GM18861 (cell line): ENCODE measurements at regions not wholly inside any gene's neighbourhood (a gene's known extent, or its start where the extent isn't known, plus 50 kb on each side); places are given as distances from the start of the nearest gene placed in this dataset.
"Not testable (repeated sequence)": the region's sequence is repeated elsewhere in the genome, so short reads cannot be mapped to it uniquely, and the experiment has no call there.

ENCODE experiments used
- ATAC-seq: cut with Tn5 transposase; IDR thresholded peaks from one replicate; pipeline ENCODE4 v1.9.1; 2021; ENCODE audit not compliant: unreplicated experiment

- ATAC-seq = not testable (repeated sequence)
Observed at GRCh38 chr2:8254214-8254613, 427.6 kb upstream of the ID2 start.

- ATAC-seq = no peak
Observed at GRCh38 chr2:8254791-8255447, 426.9 kb upstream of the ID2 start.

- ATAC-seq = no peak
Observed at GRCh38 chr2:8255448-8255800, 426.4 kb upstream of the ID2 start.

GRCh38 chr2:8256905-8257304 is 425.0 kb upstream of the ID2 start:
- no peak for ATAC-seq

- ATAC-seq = no peak
Observed at GRCh38 chr2:8257502-8257901, 424.4 kb upstream of the ID2 start.

DNA sequence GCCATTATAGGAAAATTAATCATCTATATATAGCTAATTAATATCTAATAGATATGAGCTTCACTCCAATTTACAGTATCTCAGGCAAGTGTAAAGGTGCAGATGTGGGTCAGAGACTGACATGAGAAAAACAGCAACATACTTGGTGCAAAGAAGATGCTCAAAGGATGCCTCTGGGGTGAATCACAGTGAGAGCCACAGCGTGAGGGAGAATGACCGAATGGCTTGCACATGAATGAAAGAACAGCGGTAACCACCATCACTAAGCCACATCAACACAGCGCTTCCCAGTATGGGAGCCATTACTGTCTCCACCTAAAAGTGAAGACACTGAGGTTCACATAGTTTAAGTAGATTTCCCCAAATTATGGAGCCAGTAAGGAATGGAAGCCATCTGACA is 423.4 kb upstream of the ID2 start:
- ATAC-seq = no peak

- no peak for ATAC-seq
Observed at GRCh38 chr2:8259106-8259840, 422.6 kb upstream of the ID2 start.

- no peak for ATAC-seq
Observed at GRCh38 chr2:8259841-8260178, 422.0 kb upstream of the ID2 start.

DNA sequence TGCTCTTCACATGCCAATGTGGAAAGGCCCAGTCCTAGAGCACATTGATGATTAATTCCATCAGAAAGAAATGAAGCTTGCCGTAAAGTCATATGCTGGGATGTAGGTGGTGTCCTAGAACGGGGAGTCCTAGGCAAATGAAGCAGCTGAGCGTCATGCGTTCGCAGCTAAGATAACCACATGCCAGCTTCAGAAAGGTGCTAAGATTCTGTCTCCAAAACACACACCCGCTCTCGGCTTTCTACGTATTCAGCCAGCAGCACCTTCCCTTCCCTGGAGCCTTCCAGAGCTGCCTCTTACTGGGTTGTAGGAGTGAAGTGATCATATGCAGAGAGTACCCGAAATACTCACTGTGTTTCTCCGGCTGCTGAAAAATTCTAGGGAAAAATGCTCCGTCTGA is 421.6 kb upstream of the ID2 start:
- ATAC-seq = no peak

DNA sequence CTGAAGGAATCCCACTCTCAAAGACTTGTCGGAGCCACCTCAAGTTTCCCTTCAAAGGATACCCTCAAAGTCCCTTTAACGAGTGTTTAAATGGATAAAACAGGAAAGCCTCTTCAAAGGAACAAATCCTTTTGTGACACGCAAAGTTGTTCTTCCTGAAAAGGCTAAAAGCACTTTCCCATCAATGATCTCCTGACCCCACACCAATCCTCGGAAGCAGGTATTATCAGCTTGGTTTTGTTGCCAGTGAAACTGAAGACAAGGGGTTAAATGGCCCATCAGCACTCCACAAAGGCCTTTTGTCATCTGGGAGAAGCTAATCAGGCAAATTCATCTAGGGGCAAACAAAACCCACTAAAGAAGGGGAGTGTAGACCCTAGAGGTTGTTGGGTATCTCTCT is 418.0 kb upstream of the ID2 start:
- no peak for ATAC-seq

DNA sequence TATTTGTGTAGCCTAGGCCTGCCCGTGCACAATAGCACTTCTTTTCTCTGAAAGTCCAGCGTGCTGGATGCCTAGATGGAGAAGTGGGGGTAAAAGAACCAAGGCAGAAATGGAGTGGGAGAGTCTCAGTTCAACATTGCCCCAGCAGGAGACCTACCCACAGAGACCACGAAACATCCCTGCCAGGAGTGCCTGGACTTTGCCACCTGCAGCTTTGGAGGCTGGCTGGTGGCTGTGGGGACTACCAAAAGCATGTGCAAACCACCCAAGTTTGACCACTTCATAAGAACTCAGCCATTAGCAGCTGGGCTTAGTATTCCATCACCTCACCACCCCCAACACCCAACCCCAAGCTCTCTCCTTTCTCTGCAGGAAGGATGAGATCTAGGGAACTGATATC is 416.9 kb upstream of the ID2 start:
- no peak for ATAC-seq

- ATAC-seq = no peak
Observed at GRCh38 chr2:8265476-8266226, 416.2 kb upstream of the ID2 start.

GRCh38 chr2:8266563-8266962 is 415.3 kb upstream of the ID2 start:
- ATAC-seq = no peak

DNA sequence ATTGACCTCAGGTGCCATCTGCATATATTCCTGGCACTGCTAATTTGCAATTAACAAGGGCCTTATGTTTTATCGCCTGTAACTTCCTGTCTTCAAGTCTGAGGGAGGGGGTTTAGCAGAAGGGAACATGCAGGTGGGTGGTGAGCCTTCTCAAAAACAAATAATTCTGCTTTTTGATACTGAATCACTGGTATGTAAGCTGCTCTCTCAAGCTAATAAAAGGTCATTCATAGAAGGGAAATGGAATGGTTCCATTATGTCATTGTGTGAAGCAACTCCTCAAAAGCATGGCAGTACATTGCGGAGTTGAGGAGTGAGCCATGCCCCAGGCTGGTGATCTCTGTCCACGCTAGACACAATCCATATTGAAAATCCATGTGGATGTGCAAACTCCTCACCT is 414.8 kb upstream of the ID2 start:
- no peak for ATAC-seq

GRCh38 chr2:8267721-8268120 is 414.1 kb upstream of the ID2 start:
- ATAC-seq = no peak

DNA sequence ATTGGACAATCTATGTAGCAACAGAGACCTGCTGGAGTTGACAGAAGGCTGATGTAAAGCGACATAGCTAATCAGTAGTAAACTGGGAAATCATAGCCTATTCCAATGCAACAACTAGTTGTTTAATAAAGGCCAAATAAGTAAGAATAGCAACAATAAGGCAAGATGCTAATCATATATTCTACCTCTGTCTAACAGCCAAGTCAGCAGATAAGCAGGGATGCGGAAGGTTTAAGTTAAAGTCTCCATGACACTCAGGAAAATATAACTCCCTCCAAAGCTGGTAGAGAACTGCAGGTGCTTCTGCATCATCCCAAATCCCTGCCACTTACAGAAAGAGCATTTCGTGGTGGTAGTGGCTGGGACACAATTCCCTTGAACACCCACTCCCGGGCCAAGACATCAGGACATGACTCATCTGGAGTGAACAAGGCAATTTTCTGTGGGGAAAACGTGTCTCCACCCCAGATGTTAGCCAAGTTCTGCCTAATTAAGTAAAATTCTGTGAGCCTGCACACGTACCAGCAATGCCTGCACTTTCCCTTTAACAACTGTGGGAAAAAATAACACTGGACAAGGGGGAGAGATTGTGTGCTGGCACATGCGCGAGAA is 413.6 kb upstream of the ID2 start:
- no peak for ATAC-seq

DNA sequence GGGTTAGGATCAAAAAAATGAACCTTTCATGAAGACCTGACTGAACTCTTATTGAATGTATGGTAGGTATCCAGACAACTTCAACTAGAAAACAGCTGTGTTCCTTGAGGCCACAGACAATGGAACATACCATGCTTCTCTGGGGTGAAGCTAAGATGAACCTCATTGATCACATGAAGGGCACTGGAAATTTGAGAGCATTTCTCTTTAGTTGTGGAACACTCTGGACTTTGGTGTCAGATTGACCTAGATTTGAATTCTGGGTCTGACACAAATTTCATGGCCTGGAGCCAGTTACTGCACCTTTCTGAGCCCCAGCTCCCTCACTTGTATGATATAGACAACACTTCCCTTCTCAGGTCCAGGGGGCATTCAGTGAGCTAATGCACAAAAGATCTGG is 411.2 kb upstream of the ID2 start:
- ATAC-seq = no peak

DNA sequence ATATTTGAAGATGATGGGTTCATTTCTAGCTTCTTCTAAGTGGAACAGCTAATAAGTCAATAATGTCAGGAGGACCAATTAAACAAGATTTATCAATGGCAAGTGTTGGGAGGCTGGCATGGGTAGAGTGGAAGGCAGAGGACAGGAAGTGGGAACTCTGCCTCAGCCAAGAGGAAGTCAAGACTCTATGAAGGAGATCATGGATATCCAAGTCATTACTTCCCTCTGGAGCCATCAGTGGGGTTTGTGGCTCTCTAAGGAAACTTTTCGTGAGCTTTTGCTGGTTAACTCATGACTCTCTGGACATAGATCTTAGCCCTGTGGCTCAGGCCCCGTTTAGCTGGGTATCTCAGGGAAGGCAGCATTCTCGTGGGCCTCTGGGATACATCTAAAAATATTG is 410.4 kb upstream of the ID2 start:
- no peak for ATAC-seq

DNA sequence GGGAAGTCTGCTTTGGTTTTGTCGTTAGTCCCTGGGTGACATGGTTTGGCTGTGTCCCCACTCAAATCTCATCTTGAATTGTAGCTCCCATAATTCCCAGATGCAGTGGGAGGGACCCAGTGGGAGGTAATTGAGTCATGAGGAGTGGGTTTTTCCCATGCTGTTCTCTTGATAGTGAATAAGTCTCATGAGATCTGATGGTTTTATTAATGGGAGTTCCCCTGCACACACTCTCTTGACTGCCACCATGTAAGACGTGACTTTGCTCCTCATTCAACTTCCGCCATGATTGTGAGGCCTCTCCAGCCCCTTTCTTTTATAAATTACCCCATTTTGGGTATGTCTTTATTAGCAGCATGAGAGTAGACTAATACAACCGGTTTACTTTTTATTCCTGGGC is 405.8 kb upstream of the ID2 start:
- no peak for ATAC-seq

- ATAC-seq = no peak
Observed at GRCh38 chr2:8277921-8278571, 403.8 kb upstream of the ID2 start.

DNA sequence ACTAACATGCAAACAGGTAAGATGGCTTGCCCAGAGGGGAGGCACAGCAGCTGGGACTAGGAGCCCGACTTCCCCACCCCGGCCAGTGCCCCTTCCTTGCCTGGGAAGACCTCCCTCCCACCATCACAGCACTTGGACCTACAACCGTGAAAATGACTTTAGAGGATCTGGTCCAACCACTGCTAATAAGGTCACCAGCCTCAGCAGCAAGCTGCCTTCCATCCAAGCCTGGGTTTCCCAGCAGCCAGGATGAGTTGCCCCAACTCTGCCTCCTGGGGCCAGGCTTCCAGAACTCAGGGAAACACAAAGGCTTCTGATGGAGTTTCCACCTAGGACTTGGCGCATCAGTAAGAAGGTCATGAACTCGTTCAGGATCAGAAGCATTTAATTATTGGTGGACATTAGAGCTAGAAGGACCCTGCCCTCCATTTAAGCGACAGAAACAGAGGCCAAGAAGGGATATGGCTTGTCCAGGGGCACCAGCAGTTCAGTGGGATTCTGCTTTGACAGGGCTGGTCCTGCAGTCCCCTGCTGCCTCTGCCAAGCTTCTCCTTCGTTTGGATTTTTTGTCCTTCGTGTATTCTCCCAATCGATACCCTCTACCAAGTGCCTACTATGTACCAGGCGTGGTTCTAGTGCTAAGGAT is 403.0 kb upstream of the ID2 start:
- ATAC-seq = no peak
